ELR (cell line): ENCODE measurements at regions not wholly inside any gene's neighbourhood (a gene's known extent, or its start where the extent isn't known, plus 50 kb on each side); places are given as distances from the start of the nearest gene placed in this dataset.
"Not testable (repeated sequence)": the region's sequence is repeated elsewhere in the genome, so short reads cannot be mapped to it uniquely, and the experiment has no call there.

Experiments
- DNase-seq: peaks from one replicate; pipeline ENCODE4 v3.0.0-alpha.2; 2015; ENCODE audit warnings: low read depth

- DNase-seq = no peak
These were observed 252.2 kb downstream of the SYT10 start for GRCh38 chr12:33187409-33187808.

DNA sequence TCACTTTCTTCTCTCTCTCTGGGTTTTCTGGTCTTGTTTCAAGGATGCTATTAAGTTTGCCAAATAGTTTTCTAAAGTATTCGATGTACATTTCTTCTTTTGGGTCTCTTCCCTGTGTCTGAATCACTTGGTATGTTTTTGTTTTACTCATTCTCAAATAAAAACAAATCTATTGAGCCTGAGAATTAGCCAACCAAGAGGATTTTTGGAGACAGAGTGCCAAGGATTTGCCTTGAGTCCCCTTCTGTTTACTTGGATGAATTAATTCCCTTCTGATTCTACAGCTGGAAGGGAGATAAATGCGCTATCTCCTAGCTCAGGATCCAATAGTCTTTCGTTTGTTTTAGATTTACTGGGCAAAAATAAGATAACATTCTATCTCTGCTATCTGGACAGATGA lies 255.5 kb downstream of the SYT10 start:
- no peak for DNase-seq

GRCh38 chr12:33182485-33182884 lies 257.1 kb downstream of the SYT10 start:
- no peak for DNase-seq

GRCh38 chr12:33180918-33181317 lies 258.7 kb downstream of the SYT10 start:
- DNase-seq = no peak

GRCh38 chr12:33166260-33166659 lies 269.7 kb upstream of the PKP2 start:
- not testable (repeated sequence) for DNase-seq

- DNase-seq = no peak
These were observed 259.5 kb upstream of the PKP2 start for GRCh38 chr12:33156042-33156441.

DNA sequence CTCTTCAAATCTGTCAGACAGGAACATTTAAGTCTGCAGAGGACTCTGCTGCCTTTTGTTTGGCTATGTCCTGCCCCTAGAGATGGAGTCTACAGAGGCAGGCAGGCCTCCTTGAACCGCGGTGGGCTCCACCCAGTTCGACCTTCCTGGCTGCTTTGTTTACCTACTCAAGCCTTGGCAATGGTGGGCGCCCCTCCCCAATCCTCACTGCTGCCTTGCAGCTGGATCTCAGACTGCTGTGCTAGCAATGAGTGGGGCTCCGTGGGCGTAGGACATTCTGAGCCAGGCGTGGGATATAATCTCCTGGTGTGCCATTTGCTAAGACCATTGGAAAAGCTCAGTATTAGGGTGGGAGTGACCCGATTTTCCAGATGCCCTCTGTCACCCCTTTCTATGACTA lies 250.7 kb upstream of the PKP2 start:
- not testable (repeated sequence) for DNase-seq

- no peak for DNase-seq
These were observed 232.9 kb upstream of the PKP2 start for GRCh38 chr12:33129500-33129899.

DNA sequence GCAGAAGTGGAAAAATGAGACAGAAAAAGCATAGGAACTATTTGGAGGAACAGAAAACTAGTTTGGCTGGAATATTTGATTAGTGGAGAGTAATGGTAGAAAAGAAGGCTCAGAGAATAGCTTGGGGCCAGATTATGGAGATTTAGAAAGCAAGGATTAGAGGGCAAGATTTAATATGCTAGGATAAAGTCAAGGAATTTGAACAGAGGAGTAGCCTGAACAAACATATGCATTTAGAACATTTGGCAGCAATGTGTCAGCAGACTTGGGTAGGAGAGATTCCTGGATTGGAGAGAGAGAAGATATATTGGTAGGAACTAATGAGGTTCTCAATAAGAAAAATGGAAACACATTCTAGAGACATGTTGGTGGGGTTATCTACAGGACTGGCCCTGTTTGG lies 229.2 kb upstream of the PKP2 start:
- no peak for DNase-seq

DNA sequence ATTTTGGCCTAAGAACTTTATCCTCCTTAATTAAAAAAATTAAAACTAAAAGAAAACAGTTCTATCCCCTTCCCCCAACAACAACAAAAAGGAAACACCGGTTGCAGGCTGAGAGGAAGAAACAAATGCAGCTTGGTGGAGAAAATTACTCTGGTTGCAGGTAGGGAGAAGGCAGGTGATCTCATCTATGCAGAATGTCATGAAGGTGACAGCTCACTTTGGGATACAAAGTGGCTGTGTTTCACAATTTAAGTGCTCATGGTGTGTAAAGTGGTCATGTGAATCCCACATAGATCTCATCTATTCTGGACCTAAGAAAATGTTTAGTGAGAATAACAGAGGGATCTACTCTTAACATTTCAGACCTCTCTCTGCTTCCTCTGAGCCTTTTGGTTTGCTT lies 219.7 kb upstream of the PKP2 start:
- DNase-seq = no peak

GRCh38 chr12:33115716-33116115 lies 219.1 kb upstream of the PKP2 start:
- no peak for DNase-seq

DNA sequence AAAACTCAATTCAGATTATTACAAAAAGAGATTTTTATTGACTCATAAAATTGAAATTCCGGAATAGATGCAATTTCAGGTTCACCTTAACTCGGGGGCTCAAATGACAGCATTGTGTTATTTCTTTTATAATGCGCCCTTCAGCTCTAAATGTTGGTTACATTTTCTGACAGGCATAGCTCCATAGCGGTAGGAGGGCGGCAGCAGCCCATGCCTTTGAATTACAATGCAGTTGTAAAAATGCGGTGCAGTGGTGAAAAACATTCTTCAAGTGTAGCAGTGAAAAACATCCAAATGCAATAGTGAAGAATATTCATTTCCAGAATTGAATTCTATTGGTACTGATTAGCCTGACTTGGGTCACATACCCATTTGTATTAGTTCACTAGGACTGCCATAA lies 215.3 kb upstream of the PKP2 start:
- DNase-seq = no peak

- DNase-seq = not testable (repeated sequence)
These were observed 211.2 kb upstream of the PKP2 start for GRCh38 chr12:33107827-33108226.

- DNase-seq = no peak
These were observed 197.0 kb upstream of the PKP2 start for GRCh38 chr12:33093534-33093933.

- DNase-seq = not testable (repeated sequence)
These were observed 191.3 kb upstream of the PKP2 start for GRCh38 chr12:33087876-33088275.

- not testable (repeated sequence) for DNase-seq
These were observed 179.8 kb upstream of the PKP2 start for GRCh38 chr12:33076401-33076800.

- not testable (repeated sequence) for DNase-seq
These were observed 178.7 kb upstream of the PKP2 start for GRCh38 chr12:33075130-33075766.

DNA sequence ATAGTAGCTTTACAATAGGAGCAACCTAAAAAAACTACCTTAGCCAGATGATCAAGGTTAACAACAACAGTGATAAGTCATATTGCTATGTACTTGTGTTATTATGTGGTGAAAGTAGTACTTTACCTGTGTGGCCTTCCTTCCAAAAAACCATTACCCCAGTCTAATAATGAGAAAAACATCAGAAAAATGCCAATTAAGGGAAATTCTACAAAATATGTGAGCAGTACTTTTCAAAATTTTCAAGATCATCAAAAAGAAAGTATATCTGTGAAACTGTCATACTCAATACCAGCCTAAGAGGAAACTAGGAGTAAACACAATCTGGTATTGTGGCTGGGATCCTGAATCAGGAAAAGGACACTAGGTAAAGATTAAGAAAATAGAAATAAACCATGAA lies 165.3 kb upstream of the PKP2 start:
- DNase-seq = no peak

DNA sequence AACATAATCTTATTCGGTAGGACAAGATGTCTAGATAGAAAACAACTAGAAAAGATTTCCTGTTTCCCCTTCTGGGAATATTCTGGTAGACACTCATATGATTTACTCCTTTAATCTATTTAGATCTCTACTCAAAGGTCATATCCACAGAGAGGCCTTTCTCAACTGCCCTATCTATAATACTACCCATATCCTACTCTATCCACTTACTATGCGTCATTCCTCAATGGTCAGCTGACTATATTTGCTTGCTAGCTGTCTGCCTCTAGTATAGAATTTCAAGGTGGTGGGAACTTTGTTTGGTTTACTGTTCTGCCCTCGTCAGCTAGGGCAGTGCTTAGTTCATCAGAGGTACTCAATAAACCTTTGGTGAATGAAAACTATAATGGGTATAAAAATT lies 157.8 kb upstream of the PKP2 start:
- no peak for DNase-seq

GRCh38 chr12:33052141-33053051 lies 155.8 kb upstream of the PKP2 start:
- no peak for DNase-seq

- DNase-seq = no peak
These were observed 151.1 kb upstream of the PKP2 start for GRCh38 chr12:33047666-33048065.

DNA sequence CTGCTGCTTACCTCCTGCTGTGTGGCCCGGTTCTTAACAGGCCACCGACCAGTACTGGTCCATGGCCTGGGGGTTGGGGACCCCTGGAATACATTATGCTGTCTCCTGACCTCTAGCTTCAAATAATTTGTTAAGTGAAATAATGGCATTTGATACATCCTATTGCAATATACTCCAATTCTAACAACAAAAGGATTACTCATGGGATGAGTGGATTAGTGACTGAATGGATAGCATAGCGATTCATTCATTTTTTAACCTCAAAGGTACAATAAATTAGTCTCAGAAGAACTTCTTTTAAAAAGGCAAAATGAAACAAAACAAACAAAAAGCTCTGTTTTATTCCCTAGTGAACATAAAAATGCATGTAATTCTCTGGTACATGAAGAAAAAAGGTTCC lies 147.9 kb upstream of the PKP2 start:
- no peak for DNase-seq

DNA sequence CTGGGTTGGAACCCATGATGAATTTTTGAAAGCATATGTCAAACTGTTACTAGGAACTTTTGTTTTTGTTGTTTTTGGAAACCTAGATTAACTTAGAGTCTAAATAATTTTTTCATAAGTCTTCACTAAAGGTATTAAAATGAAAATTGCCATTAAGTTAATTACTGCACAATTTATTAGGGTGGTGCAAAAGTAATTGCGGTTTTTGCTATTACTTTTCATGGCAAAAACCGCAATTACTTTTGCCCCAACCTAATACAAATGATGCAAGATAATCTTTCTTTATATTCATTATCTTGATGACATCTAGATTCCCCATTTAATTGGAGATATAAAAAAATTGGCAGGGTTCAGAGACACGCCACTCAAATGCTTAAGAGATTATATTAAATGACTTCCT lies 145.0 kb upstream of the PKP2 start:
- no peak for DNase-seq

DNA sequence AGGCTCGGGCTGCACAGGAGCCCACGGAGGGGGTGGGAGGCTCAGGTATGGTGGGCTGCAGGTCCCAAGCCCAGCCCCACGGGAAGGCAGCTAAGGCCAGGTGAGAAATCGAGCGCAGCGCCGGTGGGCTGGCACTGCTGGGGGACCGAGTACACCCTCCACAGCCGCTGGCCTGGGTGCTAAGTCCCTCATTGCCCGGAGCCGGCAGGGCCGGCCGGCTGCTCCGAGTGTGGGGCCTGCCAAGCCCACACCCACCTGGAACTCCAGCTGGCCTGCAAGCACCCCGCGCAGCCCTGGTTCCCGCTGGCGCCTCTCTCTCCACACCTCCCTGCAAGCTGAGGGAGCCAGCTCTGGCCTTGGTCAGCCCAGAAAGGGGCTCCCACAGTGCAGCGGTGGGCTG lies 137.4 kb upstream of the PKP2 start:
- DNase-seq = not testable (repeated sequence)
